ENCODE measurements at regions not wholly inside any gene's neighbourhood (a gene's known extent, or its start where the extent isn't known, plus 50 kb on each side); places are given as distances from the start of the nearest gene placed in this dataset.

DNA sequence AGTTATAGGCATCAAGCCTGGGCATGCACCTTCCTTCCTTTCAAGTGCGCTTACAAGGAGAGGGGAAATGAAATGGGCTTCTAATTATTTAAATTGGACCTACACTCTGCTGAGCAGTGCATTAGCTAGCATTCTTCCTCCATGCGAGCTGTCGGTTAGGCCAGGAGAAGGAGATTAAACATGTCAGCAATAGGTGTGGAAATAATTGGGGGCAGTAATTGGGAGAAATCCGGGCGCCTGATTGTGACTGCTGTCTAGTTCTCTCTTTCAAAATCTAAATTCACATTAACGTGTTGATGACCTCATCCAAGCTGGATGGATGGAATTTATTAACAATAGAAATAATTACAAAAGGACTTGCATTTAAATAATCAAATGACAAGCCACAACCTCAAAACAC lies 86.2 kb upstream of the SEL1L start:
- TF ChIP-seq, protein P1, sequence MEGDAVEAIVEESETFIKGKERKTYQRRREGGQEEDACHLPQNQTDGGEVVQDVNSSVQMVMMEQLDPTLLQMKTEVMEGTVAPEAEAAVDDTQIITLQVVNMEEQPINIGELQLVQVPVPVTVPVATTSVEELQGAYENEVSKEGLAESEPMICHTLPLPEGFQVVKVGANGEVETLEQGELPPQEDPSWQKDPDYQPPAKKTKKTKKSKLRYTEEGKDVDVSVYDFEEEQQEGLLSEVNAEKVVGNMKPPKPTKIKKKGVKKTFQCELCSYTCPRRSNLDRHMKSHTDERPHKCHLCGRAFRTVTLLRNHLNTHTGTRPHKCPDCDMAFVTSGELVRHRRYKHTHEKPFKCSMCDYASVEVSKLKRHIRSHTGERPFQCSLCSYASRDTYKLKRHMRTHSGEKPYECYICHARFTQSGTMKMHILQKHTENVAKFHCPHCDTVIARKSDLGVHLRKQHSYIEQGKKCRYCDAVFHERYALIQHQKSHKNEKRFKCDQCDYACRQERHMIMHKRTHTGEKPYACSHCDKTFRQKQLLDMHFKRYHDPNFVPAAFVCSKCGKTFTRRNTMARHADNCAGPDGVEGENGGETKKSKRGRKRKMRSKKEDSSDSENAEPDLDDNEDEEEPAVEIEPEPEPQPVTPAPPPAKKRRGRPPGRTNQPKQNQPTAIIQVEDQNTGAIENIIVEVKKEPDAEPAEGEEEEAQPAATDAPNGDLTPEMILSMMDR (IDR thresholded peaks at IDR 0.05) = no peak
- TF ChIP-seq POLR2A (IDR thresholded peaks at IDR 0.05) (no peak), POLR2AphosphoS5 (IDR thresholded peaks at IDR 0.05) (no peak), EP300 (IDR thresholded peaks at IDR 0.05) (no peak)

All from upper lobe of left lung (tissue), 4 donors.